ENCODE measurements at regions not wholly inside any gene's neighbourhood (a gene's known extent, or its start where the extent isn't known, plus 50 kb on each side); places are given as distances from the start of the nearest gene placed in this dataset.

DNA sequence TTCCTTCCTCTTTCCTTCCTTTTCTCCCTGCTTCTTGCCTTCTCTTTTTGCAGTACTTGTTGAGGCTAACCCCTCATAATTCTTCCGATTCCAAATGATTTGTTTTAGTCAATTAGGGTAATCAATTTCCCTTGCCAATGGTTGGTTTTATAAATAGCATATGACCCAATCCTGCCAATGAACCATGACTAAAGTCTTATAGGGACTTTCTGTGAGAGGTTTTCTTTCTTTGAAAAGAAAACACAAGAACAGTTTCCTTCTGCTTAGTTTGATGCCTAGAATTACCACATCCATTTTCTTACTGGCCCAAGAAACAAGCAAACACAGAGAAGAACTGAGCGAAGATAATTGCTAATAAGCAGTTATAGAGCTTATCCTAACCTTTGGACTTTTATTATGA lies 292.5 kb upstream of the SATB1 start:
- TF ChIP-seq, protein P1, sequence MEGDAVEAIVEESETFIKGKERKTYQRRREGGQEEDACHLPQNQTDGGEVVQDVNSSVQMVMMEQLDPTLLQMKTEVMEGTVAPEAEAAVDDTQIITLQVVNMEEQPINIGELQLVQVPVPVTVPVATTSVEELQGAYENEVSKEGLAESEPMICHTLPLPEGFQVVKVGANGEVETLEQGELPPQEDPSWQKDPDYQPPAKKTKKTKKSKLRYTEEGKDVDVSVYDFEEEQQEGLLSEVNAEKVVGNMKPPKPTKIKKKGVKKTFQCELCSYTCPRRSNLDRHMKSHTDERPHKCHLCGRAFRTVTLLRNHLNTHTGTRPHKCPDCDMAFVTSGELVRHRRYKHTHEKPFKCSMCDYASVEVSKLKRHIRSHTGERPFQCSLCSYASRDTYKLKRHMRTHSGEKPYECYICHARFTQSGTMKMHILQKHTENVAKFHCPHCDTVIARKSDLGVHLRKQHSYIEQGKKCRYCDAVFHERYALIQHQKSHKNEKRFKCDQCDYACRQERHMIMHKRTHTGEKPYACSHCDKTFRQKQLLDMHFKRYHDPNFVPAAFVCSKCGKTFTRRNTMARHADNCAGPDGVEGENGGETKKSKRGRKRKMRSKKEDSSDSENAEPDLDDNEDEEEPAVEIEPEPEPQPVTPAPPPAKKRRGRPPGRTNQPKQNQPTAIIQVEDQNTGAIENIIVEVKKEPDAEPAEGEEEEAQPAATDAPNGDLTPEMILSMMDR (IDR thresholded peaks at IDR 0.05; ENCODE audit: insufficient read depth, low read depth, low read length, missing control alignments), result no peak
- H3K4me3 ChIP-seq (ENCODE audit: low read length), result no peak overlapping the region
- DNase-seq (ENCODE audit: low read depth), result no peak

DNA sequence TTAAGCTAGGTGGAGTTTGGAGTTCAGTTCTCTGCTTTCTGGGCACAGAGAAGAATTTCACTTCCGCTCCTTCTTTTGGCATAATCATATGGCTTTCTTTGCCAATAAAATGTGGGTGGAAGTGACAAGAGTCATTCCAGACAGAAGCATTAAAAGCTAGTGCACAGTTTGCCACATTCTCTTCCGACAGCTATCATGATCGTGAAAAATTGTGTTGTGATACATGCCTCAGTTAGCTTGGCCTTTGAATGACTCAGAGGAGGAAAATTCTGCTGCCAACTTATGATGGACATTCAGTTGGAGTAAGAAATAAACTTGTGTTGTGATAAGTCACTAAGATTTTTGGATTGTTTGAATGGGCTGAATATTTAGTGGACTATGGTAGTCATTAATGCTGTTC lies 291.7 kb upstream of the SATB1 start:
- no peak overlapping the region for H3K4me3 ChIP-seq (ENCODE audit: low read length)
- TF ChIP-seq, protein P1 (IDR thresholded peaks at IDR 0.05; ENCODE audit: insufficient read depth, low read depth, low read length, missing control alignments), result no peak

DNA sequence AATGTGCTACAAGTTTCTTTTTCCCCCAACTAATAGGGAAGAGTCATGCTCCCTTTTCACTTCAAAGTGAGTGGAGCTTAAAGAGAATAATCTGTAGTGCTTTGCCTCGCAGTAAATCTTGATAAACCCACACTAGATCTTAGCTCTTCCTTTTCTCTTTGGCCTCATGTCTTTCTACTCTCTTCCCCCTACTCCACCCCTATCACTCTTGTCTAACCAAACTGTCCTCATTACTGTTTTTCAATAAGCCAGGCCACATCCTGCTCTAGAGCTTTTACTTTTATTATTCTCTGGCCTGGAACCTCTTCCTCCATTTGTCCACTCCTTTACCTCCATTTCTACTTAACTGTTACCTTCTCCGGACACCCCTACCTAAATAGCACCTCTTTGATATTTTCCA lies 291.0 kb upstream of the SATB1 start:
- no peak overlapping the region for H3K4me3 ChIP-seq (ENCODE audit: low read length)
- DNase-seq (ENCODE audit: low read depth), result no peak
- TF ChIP-seq, protein P1 (IDR thresholded peaks at IDR 0.05; ENCODE audit: insufficient read depth, low read depth, low read length, missing control alignments), result no peak

More for the DNA sequence above, 291.7 kb upstream of the SATB1 start:
- DNase-seq (ENCODE audit: low read depth), result peak; percentile 4

DNA sequence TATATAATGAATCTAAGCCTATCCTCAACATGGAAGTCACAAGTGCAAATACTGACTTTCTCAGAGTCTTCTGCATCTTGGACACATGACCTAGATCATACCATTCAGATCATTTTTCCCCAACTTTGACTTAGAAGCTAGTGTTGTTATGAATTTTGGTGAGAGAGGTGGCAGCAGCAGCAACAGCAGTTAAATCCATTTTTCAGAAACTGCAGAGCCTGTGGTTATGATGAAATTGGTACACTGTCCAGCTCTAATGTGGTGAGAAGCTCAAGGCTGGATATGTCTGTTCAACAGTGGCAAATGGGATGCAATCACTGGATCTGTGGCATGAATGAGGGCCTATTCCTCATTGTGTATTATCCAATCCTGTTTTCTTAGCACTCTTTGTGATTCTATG lies 290.1 kb upstream of the SATB1 start:
- H3K4me3 ChIP-seq (ENCODE audit: low read length), result no peak overlapping the region
- no peak for DNase-seq (ENCODE audit: low read depth)
- TF ChIP-seq, protein P1 (IDR thresholded peaks at IDR 0.05; ENCODE audit: insufficient read depth, low read depth, low read length, missing control alignments), result no peak

DNA sequence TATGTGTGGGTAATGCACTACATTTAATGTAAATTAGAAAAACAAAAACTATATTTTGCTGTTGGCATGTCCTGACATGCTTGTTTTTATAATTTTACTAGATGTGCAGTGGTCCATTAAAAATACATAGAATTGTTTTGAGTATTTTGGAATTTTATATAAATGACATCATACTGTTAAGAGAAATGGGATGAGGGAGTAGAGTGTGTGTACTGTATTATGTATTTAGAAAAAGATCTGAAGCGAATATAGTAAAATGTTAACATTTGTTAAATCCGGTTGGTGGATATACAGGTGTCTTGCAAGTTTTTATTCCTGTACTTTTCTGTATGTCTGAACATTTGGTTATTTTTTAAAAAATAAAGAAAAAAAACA lies 288.4 kb upstream of the SATB1 start:
- no peak for DNase-seq (ENCODE audit: low read depth)

DNA sequence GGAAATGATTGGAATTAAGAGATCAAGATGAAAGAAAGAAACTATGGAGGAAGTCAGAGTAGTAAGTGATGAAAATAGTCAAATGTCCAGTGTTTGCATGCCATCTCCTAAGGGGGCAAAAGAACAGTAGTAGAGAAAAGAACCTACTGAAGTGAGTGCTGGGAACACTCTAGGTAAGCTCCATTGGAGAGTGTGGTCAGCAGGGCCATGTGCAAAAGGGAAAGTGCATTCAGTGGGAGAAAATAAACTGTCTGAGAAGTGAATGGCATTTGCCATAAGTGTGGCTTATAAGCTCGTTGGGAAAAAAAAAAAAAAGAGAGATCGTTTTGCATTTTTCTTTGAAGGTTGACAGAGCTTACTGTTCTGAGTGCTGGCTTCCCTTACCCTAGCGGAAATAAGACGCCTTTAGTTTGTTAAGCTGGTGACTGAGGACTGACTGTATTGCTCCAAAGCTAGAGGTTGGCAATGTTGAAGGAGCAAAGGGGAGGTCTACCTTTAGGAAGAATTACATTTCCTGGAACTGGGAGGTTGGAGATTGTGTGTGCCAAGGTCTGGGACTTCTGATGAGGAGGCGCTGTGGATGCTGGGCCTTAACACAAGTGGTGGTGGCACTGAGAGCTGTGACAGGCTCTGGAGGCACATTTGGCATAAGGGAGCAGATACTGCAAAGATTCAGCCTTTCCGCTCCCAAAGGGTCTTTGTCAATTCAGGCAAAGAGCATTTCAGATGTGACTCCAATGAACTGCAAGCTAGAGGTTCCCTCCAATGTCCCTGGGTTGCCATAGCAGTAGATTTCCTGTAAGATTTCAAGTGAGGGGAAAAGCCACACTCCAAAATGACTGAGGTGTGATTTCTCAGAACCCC lies 287.8 kb upstream of the SATB1 start:
- TF ChIP-seq, protein P1 (IDR thresholded peaks at IDR 0.05; ENCODE audit: insufficient read depth, low read depth, low read length, missing control alignments), result no peak
- DNase-seq (ENCODE audit: low read depth), result no peak
- no peak overlapping the region for H3K4me3 ChIP-seq (ENCODE audit: low read length)

More for the DNA sequence above, 288.4 kb upstream of the SATB1 start:
- no peak overlapping the region for H3K4me3 ChIP-seq (ENCODE audit: low read length)
- TF ChIP-seq, protein P1 (IDR thresholded peaks at IDR 0.05; ENCODE audit: insufficient read depth, low read depth, low read length, missing control alignments), result no peak

DNA sequence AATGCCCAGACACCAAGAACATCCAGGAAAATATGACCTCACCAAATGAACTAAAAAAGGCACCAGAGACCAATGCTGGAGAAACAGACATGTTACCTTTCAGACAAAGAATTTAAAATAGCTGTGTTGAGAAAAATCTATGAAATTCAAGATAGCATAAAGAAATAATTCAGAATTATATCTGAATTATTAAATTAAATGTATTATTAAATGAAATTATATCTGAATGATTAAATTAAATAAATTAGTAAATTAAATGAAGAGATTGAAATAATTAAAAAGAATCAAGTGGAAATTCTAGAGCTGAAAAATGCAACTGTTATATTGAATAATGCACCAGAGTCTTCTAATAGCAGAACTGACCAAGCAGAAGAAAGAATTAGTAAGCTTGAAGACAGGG lies 279.2 kb upstream of the SATB1 start:
- TF ChIP-seq, protein P1 (IDR thresholded peaks at IDR 0.05; ENCODE audit: insufficient read depth, low read depth, low read length, missing control alignments), result no peak
- H3K4me3 ChIP-seq (ENCODE audit: low read length), result no peak overlapping the region
- no peak for DNase-seq (ENCODE audit: low read depth)

Measured in epithelial cell of esophagus (primary cell).